IPS-18c (cell line): ENCODE measurements at regions not wholly inside any gene's neighbourhood (a gene's known extent, or its start where the extent isn't known, plus 50 kb on each side); places are given as distances from the start of the nearest gene placed in this dataset.
"Not testable (repeated sequence)": the region's sequence is repeated elsewhere in the genome, so short reads cannot be mapped to it uniquely, and the experiment has no call there.

ENCODE experiments used
- H3K4me3 ChIP-seq: 2 replicates; pipeline ENCODE4 v1.7.0; 2013; ENCODE audit warnings: low read depth, mild to moderate bottlenecking, low read length, moderate library complexity; ENCODE audit not compliant: insufficient read depth
- H3K9me3 ChIP-seq: one replicate; pipeline ENCODE4 v1.6.1; 2013; ENCODE audit warnings: mild to moderate bottlenecking, low read length, moderate library complexity; ENCODE audit not compliant: control insufficient read depth, insufficient read depth

GRCh38 chr2:173521450-173522192 lies 166.9 kb downstream of the CDCA7 start:
- Histone ChIP-seq H3K4me3 (no peak overlapping the region), H3K9me3 (no peaks in the 10 kb centered on the region)

- no peaks in the 10 kb centered on the region for H3K9me3 ChIP-seq
- no peak overlapping the region for H3K4me3 ChIP-seq
These were observed 168.8 kb downstream of the CDCA7 start for GRCh38 chr2:173523497-173523896.

- no peak overlapping the region for H3K4me3 ChIP-seq
- no peaks in the 10 kb centered on the region for H3K9me3 ChIP-seq
These were observed 169.7 kb downstream of the CDCA7 start for GRCh38 chr2:173524256-173524955.

GRCh38 chr2:173532732-173533531 lies 178.3 kb downstream of the CDCA7 start:
- not testable (repeated sequence) for H3K4me3 ChIP-seq, H3K9me3 ChIP-seq

DNA sequence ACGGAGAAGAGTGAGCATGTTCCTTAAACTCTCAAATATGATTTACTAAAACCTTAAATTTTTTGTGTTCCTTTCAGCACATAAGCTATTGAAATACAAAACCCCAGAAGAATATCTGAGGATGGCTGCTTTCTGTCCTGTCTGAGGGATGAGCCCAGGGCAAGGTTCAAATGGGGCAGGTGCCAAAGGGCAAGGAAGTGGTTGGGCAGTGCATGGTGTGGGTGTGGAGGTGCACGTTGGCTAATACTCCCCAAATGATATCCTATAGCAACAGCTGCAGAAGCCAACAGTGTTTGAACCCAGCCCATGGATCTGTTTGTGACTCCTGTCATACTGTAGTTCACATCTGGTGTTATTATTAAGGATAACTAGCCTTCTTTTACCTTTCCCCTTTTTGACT lies 183.0 kb downstream of the CDCA7 start:
- Histone ChIP-seq H3K9me3 (no peaks in the 10 kb centered on the region), H3K4me3 (no peak overlapping the region)

DNA sequence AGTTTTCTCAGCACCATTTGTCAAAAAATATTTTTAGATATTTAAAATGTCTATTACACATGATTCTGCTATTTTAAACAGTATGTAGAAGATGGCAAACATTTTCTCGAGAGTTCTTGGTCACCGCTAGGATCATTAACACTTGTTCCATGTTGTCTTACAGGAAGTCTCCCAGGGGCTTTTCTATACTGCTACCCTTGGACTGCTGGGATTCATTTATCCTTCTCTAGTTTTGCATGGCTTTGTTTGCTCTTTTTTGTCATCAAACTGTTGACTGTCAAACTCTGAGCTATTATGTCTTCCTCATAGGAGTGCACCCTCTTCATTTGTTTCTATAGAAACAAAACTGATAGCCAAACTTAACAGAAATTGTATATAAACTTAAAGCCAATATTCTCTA lies 184.9 kb downstream of the CDCA7 start:
- Histone ChIP-seq H3K4me3 (no peak overlapping the region), H3K9me3 (no peaks in the 10 kb centered on the region)

- Histone ChIP-seq H3K4me3 (no peak overlapping the region), H3K9me3 (no peaks in the 10 kb centered on the region)
These were observed 190.1 kb downstream of the CDCA7 start for GRCh38 chr2:173544641-173545363.

DNA sequence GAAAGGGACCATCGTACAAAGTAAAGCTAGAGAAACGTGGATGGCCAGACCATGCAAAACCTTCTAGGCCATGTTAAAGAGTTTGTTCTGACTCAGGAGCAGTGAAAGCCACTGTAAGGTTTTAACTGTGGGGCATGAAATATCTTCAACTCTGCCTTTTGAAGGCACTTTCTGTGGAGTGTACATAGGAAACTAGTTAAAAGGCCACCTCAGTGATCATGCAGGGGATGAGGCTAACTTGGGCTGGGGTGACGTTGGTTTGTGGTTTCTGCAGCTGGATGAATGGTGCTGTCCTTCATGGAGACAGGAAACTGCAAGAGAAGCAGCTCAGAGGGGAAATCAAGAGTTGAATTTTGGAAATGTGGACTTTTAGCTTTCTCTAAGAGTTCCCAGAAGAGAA lies 190.7 kb downstream of the CDCA7 start:
- Histone ChIP-seq H3K9me3 (no peaks in the 10 kb centered on the region), H3K4me3 (no peak overlapping the region)

- H3K9me3 ChIP-seq, result no peaks in the 10 kb centered on the region
- no peak overlapping the region for H3K4me3 ChIP-seq
These were observed 192.8 kb downstream of the CDCA7 start for GRCh38 chr2:173547499-173547898.

DNA sequence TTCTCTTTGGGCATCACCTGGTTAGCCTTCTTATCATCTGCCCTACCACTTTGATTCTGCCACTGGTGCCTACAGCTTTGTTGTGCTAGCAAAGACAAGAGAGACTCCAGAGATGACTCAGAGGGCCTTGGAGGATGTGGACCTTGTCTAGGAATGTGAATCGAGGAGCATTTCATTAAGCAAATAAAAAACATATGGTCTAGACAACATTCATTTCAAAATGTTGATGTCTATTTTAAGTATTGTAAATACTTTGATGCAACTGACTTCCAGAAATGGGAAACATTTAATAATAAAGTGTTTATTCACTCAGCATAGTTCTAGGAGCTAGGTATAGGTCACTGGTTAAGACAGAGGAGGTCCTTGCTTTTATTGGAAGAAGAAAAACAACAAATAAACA lies 195.5 kb downstream of the CDCA7 start:
- Histone ChIP-seq H3K9me3 (no peaks in the 10 kb centered on the region), H3K4me3 (no peak overlapping the region)

DNA sequence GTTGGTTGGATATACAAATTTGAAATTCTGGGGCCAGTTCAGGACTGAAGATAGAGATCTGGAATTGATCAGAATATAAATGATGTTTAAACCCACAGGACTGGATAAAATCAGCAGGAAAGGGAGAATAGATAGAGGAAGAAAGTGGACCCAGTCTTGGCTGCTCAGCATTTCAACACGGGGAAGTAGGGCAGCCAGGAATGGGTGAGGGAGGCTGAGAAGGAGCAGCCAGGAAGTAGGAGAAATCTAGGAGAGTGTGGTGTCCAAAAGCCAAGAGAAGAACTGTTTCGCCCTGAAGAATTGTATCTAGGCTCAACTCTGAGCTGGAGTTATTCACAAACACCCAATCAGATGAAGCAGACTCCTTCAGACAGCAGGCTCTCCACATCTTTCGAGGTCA lies 197.9 kb downstream of the CDCA7 start:
- H3K4me3 ChIP-seq, result no peak overlapping the region
- H3K9me3 ChIP-seq, result no peaks in the 10 kb centered on the region

DNA sequence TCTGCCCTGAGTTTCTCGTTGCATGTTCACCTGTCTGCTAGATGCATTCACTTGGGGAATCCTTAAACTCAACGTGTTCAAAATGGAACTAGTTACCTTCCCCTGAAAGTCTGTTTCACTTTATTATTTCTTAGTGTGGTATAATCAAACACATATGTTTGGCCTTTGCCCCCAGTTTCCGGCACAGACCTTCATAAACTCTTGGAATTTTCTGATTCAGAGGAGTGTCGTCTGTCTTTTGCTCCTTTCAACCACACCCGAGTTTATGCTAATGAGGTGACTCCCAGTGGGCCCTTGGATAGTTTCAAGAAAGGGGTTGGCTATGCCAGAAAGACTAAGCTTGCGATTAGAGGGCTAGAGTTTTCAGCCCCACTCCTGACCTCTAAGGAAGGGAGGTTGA lies 198.9 kb downstream of the CDCA7 start:
- Histone ChIP-seq H3K9me3 (no peaks in the 10 kb centered on the region), H3K4me3 (no peak overlapping the region)

- H3K4me3 ChIP-seq, result no peak overlapping the region
- peaks cover 2% of the 10 kb centered on the region for H3K9me3 ChIP-seq
These were observed 201.2 kb downstream of the CDCA7 start for GRCh38 chr2:173555833-173556232.

GRCh38 chr2:173556816-173557215 lies 202.1 kb downstream of the CDCA7 start:
- no peak overlapping the region for H3K4me3 ChIP-seq
- H3K9me3 ChIP-seq, result peaks cover 2% of the 10 kb centered on the region

- H3K4me3 ChIP-seq, result no peak overlapping the region
- H3K9me3 ChIP-seq, result peaks cover 2% of the 10 kb centered on the region
These were observed 202.8 kb downstream of the CDCA7 start for GRCh38 chr2:173557497-173557896.

GRCh38 chr2:173567493-173567892 lies 212.8 kb downstream of the CDCA7 start:
- Histone ChIP-seq H3K9me3 (no peaks in the 10 kb centered on the region), H3K4me3 (no peak overlapping the region)

GRCh38 chr2:173568054-173568453 lies 213.4 kb downstream of the CDCA7 start:
- Histone ChIP-seq H3K9me3 (no peaks in the 10 kb centered on the region), H3K4me3 (no peak overlapping the region)
